SK-N-SH treated with all-trans-retinoic acid at 6 μM for 48 hours (cell line): ENCODE measurements at regions not wholly inside any gene's neighbourhood (a gene's known extent, or its start where the extent isn't known, plus 50 kb on each side); places are given as distances from the start of the nearest gene placed in this dataset.

Experiments
- ATAC-seq: fragments of 200-7000 bp; cut with Tn5 transposase; 3 replicates; pipeline ENCODE4 v1.9.1; 2020; ENCODE audit warnings: mild to moderate bottlenecking, moderate library complexity
- ARNTL ChIP-seq: fragments of 450-650 bp; formaldehyde crosslinking; IDR thresholded peaks from 2 replicates; pipeline ENCODE4 v1.5.0; 2020; ENCODE audit warnings: low read depth, mild to moderate bottlenecking, moderate library complexity, borderline replicate concordance
- BACH2 ChIP-seq: fragments of 250-450 bp; sonication (Bioruptor Pico); IDR thresholded peaks from 2 replicates; pipeline ENCODE4 v1.9.0; 2021; ENCODE audit warnings: mild to moderate bottlenecking, borderline replicate concordance
- CREB5 ChIP-seq: fragments of 250-450 bp; sonication (Bioruptor Pico); IDR thresholded peaks from 2 replicates; pipeline ENCODE4 v1.5.1; 2020; ENCODE audit warnings: low read depth, mild to moderate bottlenecking, moderate library complexity
- CSDC2 ChIP-seq: fragments of 250-450 bp; sonication (Bioruptor Pico); IDR thresholded peaks from 2 replicates; pipeline ENCODE4 v1.5.0; 2020; ENCODE audit warnings: mild to moderate bottlenecking, moderate library complexity
- CSRNP3 ChIP-seq: fragments of 250-450 bp; sonication (Bioruptor Pico); IDR thresholded peaks from 2 replicates; pipeline ENCODE4 v1.5.1; 2021; ENCODE audit warnings: mild to moderate bottlenecking, moderate library complexity
- ESRRG ChIP-seq: fragments of 250-450 bp; sonication (Bioruptor Pico); IDR thresholded peaks from 2 replicates; pipeline ENCODE4 v1.6.1; 2021; ENCODE audit warnings: mild to moderate bottlenecking
- GLIS3 ChIP-seq: fragments of 250-450 bp; sonication (Bioruptor Pico); IDR thresholded peaks from 2 replicates; pipeline ENCODE4 v1.5.0; 2020; ENCODE audit warnings: mild to moderate bottlenecking, moderate library complexity
- ISL1 ChIP-seq: fragments of 250-450 bp; sonication (Bioruptor Pico); IDR thresholded peaks from 2 replicates; pipeline ENCODE4 v2.1.2; 2022; ENCODE audit warnings: mild to moderate bottlenecking, moderate library complexity
- OSR1 ChIP-seq: fragments of 250-450 bp; sonication (Bioruptor Pico); IDR thresholded peaks from 2 replicates; pipeline ENCODE4 v1.8.0; 2022; ENCODE audit warnings: moderate library complexity, mild to moderate bottlenecking, inconsistent platforms
- PPARA ChIP-seq: fragments of 250-450 bp; sonication (Bioruptor Pico); IDR thresholded peaks from 2 replicates; pipeline ENCODE4 v1.5.0; 2020; ENCODE audit warnings: mild to moderate bottlenecking, borderline replicate concordance
- RARB ChIP-seq: fragments of 250-450 bp; sonication (Bioruptor Pico); IDR thresholded peaks from 2 replicates; pipeline ENCODE4 v1.8.0; 2021; ENCODE audit warnings: mild to moderate bottlenecking, moderate library complexity
- SNAI2 ChIP-seq: fragments of 250-450 bp; sonication (Bioruptor Pico); IDR thresholded peaks from 2 replicates; pipeline ENCODE4 v1.5.0; 2020; ENCODE audit warnings: mild to moderate bottlenecking, moderate library complexity
- TCF4 ChIP-seq: fragments of 250-450 bp; sonication (Bioruptor Pico); IDR thresholded peaks from 2 replicates; pipeline ENCODE4 v1.8.0; 2021; ENCODE audit warnings: mild to moderate bottlenecking, moderate library complexity, borderline replicate concordance
- TOX ChIP-seq: fragments of 250-450 bp; sonication (Bioruptor Pico); IDR thresholded peaks from 2 replicates; pipeline ENCODE4 v1.8.0; 2021; ENCODE audit warnings: mild to moderate bottlenecking, moderate library complexity, borderline replicate concordance
- ZC3H10 ChIP-seq: fragments of 250-450 bp; sonication (Bioruptor Pico); IDR thresholded peaks from 2 replicates; pipeline ENCODE4 v1.5.1; 2021; ENCODE audit warnings: mild to moderate bottlenecking, moderate library complexity
- ZFP3 ChIP-seq: fragments of 250-450 bp; sonication (Bioruptor Pico); IDR thresholded peaks from 2 replicates; pipeline ENCODE4 v1.5.0; 2020; ENCODE audit warnings: mild to moderate bottlenecking, moderate library complexity
- ZFP30 ChIP-seq: fragments of 450-650 bp; formaldehyde crosslinking; IDR thresholded peaks from 2 replicates; pipeline ENCODE4 v1.5.0; 2022; ENCODE audit warnings: mild to moderate bottlenecking, moderate library complexity
- ZNF565 ChIP-seq: fragments of 450-650 bp; formaldehyde crosslinking; conservative IDR thresholded peaks from 2 replicates; pipeline ENCODE4 v1.5.0; 2020; ENCODE audit warnings: low read depth, mild to moderate bottlenecking, moderate library complexity
- ZNF70 ChIP-seq: fragments of 450-650 bp; formaldehyde crosslinking; IDR thresholded peaks from 2 replicates; pipeline ENCODE4 v1.5.0; 2020; ENCODE audit warnings: mild to moderate bottlenecking, moderate library complexity
- ZNF8 ChIP-seq: fragments of 450-650 bp; formaldehyde crosslinking; IDR thresholded peaks from 2 replicates; pipeline ENCODE4 v1.5.0; 2020; ENCODE audit warnings: mild to moderate bottlenecking, moderate library complexity
- TF ChIP-seq, protein P1 (sequence below): fragments of 250-450 bp; sonication (Bioruptor Pico); IDR thresholded peaks from 2 replicates; pipeline ENCODE4 v1.8.0; 2021; ENCODE audit warnings: low read depth, mild to moderate bottlenecking, moderate library complexity, borderline replicate concordance
- TF ChIP-seq, protein P2 (sequence below): fragments of 250-450 bp; sonication (Bioruptor Pico); IDR thresholded peaks from 2 replicates; pipeline ENCODE4 v1.8.0; 2020; ENCODE audit warnings: mild to moderate bottlenecking, moderate library complexity, borderline replicate concordance

GRCh38 chrX:128906753-128907152 is 616.5 kb downstream of the SMARCA1 start:
- TF ChIP-seq TOX (no peak), ZNF70 (CRISPR knock-in tag) (no peak), BACH2 (CRISPR knock-in tag) (no peak), ZNF8 (CRISPR knock-in tag) (no peak), ZC3H10 (CRISPR knock-in tag) (no peak), ARNTL (CRISPR knock-in tag) (no peak), CSDC2 (CRISPR knock-in tag) (no peak), OSR1 (CRISPR knock-in tag) (no peak), CREB5 (CRISPR knock-in tag) (no peak), SNAI2 (CRISPR knock-in tag) (no peak), RARB (no peak), ZFP30 (CRISPR knock-in tag) (no peak), ESRRG (no peak), TCF4 (CRISPR knock-in tag) (no peak)
- TF ChIP-seq, protein P1, sequence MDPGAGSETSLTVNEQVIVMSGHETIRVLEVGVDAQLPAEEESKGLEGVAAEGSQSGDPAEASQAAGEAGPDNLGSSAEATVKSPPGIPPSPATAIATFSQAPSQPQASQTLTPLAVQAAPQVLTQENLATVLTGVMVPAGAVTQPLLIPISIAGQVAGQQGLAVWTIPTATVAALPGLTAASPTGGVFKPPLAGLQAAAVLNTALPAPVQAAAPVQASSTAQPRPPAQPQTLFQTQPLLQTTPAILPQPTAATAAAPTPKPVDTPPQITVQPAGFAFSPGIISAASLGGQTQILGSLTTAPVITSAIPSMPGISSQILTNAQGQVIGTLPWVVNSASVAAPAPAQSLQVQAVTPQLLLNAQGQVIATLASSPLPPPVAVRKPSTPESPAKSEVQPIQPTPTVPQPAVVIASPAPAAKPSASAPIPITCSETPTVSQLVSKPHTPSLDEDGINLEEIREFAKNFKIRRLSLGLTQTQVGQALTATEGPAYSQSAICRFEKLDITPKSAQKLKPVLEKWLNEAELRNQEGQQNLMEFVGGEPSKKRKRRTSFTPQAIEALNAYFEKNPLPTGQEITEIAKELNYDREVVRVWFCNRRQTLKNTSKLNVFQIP = no peak
- ATAC-seq = no peak

- no peak for ATAC-seq
- TF ChIP-seq BACH2 (CRISPR knock-in tag) (no peak), ZNF8 (CRISPR knock-in tag) (no peak), TCF4 (CRISPR knock-in tag) (no peak), ISL1 (no peak), ZFP3 (CRISPR knock-in tag) (no peak), ARNTL (CRISPR knock-in tag) (no peak), OSR1 (CRISPR knock-in tag) (no peak), SNAI2 (CRISPR knock-in tag) (no peak), GLIS3 (CRISPR knock-in tag) (no peak), ZC3H10 (CRISPR knock-in tag) (no peak), ZNF565 (CRISPR knock-in tag) (no peak), TOX (no peak), RARB (no peak), CREB5 (CRISPR knock-in tag) (no peak), ZNF70 (CRISPR knock-in tag) (no peak), CSRNP3 (CRISPR knock-in tag) (no peak)
- TF ChIP-seq, protein P2, sequence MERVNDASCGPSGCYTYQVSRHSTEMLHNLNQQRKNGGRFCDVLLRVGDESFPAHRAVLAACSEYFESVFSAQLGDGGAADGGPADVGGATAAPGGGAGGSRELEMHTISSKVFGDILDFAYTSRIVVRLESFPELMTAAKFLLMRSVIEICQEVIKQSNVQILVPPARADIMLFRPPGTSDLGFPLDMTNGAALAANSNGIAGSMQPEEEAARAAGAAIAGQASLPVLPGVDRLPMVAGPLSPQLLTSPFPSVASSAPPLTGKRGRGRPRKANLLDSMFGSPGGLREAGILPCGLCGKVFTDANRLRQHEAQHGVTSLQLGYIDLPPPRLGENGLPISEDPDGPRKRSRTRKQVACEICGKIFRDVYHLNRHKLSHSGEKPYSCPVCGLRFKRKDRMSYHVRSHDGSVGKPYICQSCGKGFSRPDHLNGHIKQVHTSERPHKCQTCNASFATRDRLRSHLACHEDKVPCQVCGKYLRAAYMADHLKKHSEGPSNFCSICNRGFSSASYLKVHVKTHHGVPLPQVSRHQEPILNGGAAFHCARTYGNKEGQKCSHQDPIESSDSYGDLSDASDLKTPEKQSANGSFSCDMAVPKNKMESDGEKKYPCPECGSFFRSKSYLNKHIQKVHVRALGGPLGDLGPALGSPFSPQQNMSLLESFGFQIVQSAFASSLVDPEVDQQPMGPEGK (CRISPR knock-in tag) = no peak
- TF ChIP-seq, protein P1 = no peak
These were observed 622.3 kb downstream of the SMARCA1 start for GRCh38 chrX:128901018-128901417.

DNA sequence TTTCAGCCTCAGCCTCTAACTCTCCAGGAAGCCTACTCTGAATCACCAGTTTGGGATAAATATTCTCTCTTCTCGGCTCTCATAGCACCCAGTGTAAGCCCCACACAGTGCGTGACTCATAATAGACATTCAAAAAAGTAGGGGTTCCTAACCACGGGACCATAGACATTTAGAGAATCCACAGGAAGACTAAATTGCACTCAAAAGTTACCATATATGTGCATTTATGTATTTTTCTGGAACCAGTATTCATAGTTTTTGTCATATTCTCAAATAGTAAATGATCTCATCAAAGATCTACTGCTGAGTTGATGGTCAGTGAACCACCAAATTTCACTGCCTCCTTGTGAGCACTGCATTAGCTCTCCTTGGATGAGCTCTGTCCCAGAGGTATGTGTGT is 625.7 kb downstream of the SMARCA1 start:
- ATAC-seq = no peak
- TF ChIP-seq RARB (no peak), OSR1 (CRISPR knock-in tag) (no peak), TOX (no peak), GLIS3 (CRISPR knock-in tag) (no peak), ZNF8 (CRISPR knock-in tag) (no peak), ZFP30 (CRISPR knock-in tag) (no peak), ISL1 (no peak), CSDC2 (CRISPR knock-in tag) (no peak), ZNF565 (CRISPR knock-in tag) (no peak), PPARA (CRISPR knock-in tag) (no peak), TCF4 (CRISPR knock-in tag) (no peak)
